IPS DF 6.9 (cell line): ENCODE measurements at regions not wholly inside any gene's neighbourhood (a gene's known extent, or its start where the extent isn't known, plus 50 kb on each side); places are given as distances from the start of the nearest gene placed in this dataset.

Source experiments
- DNase-seq: peaks from one replicate; pipeline ENCODE4 v3.0.0-alpha.2; 2013; ENCODE audit warnings: low read depth, low spot score
- H3K27ac ChIP-seq: one replicate; pipeline ENCODE4 v1.5.1; 2013; ENCODE audit warnings: low read length, control low read depth
- H3K27me3 ChIP-seq: 2 replicates; pipeline ENCODE4 v1.6.1; 2013; ENCODE audit warnings: mild to moderate bottlenecking, low read length; ENCODE audit not compliant: control insufficient read depth, insufficient read depth
- H3K36me3 ChIP-seq: 2 replicates; pipeline ENCODE4 v1.6.1; 2013; ENCODE audit warnings: low read length; ENCODE audit not compliant: control insufficient read depth, insufficient read depth
- H3K4me1 ChIP-seq: 2 replicates; pipeline ENCODE4 v1.6.1; 2013; ENCODE audit warnings: low read length; ENCODE audit not compliant: control insufficient read depth, insufficient read depth
- H3K4me3 ChIP-seq: 2 replicates; pipeline ENCODE4 v1.5.1; 2013; ENCODE audit warnings: mild to moderate bottlenecking, low read length
- H3K9me3 ChIP-seq: 2 replicates; pipeline ENCODE4 v1.6.1; 2013; ENCODE audit warnings: low read length, inconsistent platforms; ENCODE audit not compliant: control insufficient read depth, insufficient read depth
- WGBS: extraction: QIAGEN DNeasy Blood & Tissue Kit; methylation state at CpG from one replicate; pipeline ENCODE4 v1.1.7; 2013; ENCODE audit warnings: mixed read lengths, missing lambda C conversion rate; ENCODE audit not compliant: insufficient read length, insufficient coverage; 5-methylcytosine and 5-hydroxymethylcytosine counted together

DNA sequence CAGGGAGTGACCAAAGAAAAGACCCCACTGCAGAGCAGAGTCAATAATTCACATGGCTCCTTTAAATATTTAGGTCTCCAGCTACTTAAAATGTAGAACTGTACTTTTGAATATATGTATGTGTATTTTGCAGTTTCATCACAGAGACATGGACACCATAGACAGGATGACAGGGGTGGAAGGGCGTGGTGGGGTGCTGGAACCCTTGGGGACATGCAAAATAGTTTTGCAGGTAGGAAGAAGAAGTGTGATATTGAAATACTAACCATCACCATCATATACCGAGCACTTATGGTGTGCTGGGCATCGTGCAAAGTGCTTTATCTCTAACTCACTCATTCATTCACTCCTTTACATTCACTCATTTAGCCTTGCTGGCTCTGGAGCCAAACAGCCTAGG, 72.5 kb upstream of the IGSF21 start:
- no peak for DNase-seq
- H3K27me3 ChIP-seq: no peaks in the 10 kb centered on the region
- peaks cover 2% of the 10 kb centered on the region for H3K4me1 ChIP-seq
- no peak overlapping the region for H3K27ac ChIP-seq
- no peaks in the 10 kb centered on the region for H3K9me3 ChIP-seq
- no CpG with 5 or more reads among the region's 3 CpGs for WGBS
- H3K36me3 ChIP-seq: no peaks in the 10 kb centered on the region
- no peak overlapping the region for H3K4me3 ChIP-seq

GRCh38 chr1:18037651-18038050, 69.9 kb upstream of the IGSF21 start:
- Histone ChIP-seq H3K27me3 (no peaks in the 10 kb centered on the region), H3K9me3 (no peaks in the 10 kb centered on the region), H3K4me1 (no peaks in the 10 kb centered on the region), H3K27ac (no peak overlapping the region), H3K36me3 (no peaks in the 10 kb centered on the region), H3K4me3 (no peak overlapping the region)
- WGBS: no CpG with 5 or more reads among the region's 1 CpG
- DNase-seq: no peak

DNA sequence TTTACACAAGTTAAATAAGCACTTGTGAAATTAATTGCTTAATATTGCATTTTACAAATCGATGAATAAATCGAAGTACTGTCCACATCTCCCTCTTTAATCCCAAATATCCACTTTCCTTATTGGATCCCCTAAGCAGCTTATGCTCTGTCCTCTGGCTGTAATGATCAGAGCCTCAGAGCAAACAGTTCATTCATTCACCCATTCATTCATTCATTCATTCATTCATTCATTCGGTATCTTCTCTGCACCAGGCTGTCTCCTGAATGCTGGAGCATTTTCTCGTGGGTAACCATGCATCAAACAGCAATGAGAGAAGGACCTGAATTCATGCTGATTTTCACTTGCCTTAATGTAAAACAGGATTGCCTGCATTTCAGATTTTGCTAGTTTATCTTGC, 69.5 kb upstream of the IGSF21 start:
- Histone ChIP-seq H3K4me1 (no peaks in the 10 kb centered on the region), H3K9me3 (no peaks in the 10 kb centered on the region), H3K36me3 (no peaks in the 10 kb centered on the region), H3K27me3 (no peaks in the 10 kb centered on the region), H3K27ac (no peak overlapping the region), H3K4me3 (no peak overlapping the region)
- no peak for DNase-seq
- no CpG with 5 or more reads among the region's 4 CpGs for WGBS

DNA sequence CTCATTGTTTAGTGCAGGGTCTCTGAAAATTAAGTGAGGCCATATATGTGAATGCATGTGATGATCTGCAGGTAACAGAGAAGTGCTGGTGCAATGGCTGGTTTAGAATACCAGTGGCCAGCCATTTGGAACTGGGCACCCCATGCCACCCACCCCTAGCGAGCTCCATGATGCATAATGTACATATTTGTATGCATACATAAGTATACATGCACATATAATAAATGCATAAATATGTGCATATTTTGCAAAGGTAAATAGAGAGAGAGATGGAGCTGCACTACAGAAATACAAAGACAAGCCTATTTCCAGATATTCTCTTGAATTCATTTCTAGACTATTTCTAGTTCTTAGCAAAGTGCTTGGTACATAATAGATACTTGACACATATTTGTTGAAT, 68.5 kb upstream of the IGSF21 start:
- Histone ChIP-seq H3K27me3 (no peaks in the 10 kb centered on the region), H3K9me3 (no peaks in the 10 kb centered on the region), H3K4me1 (no peaks in the 10 kb centered on the region), H3K27ac (no peak overlapping the region), H3K36me3 (no peaks in the 10 kb centered on the region), H3K4me3 (no peak overlapping the region)
- WGBS: no CpG with 5 or more reads among the region's 1 CpG
- no peak for DNase-seq

- Histone ChIP-seq H3K4me1 (no peaks in the 10 kb centered on the region), H3K27ac (no peak overlapping the region), H3K9me3 (no peaks in the 10 kb centered on the region), H3K27me3 (no peaks in the 10 kb centered on the region), H3K36me3 (no peaks in the 10 kb centered on the region), H3K4me3 (no peak overlapping the region)
- no CpG with 5 or more reads among the region's 6 CpGs for WGBS
- DNase-seq: no peak
Observed at GRCh38 chr1:18041102-18041501, 66.5 kb upstream of the IGSF21 start.

DNA sequence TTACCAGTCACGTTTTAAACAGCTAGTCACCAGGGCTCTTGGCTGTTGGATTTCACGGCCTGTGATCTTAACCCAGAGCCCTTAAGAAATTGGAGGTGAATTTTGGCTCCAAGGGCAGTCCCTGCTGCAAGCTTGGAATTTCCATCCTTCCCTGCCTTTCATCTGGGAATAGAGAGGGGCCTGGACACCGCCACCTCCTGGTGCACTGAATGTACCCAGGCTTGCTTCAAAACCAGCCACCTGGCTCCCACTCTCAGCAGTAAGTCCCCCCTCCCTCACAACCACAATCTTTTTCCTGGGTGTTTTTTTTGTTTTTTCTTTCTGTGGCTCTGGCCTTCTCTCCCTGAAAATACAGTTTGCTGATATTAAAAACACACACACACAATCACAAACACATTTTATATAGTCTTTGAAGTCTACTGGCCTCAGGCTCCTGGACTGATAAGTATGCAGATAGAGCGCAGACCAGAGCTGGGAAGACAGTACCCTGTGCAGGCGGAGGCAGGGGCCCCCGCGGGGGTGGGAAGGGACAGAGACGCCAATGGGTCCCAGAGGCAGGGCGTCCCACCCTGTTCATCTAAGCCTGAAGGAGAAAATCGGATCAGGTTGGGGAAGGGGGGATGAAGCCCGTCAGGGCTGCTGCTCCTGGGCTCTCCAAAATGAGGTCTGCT, 65.8 kb upstream of the IGSF21 start:
- Histone ChIP-seq H3K9me3 (no peaks in the 10 kb centered on the region), H3K4me3 (no peak overlapping the region), H3K27ac (no peak overlapping the region), H3K4me1 (no peaks in the 10 kb centered on the region), H3K27me3 (no peaks in the 10 kb centered on the region), H3K36me3 (no peaks in the 10 kb centered on the region)
- DNase-seq: no peak
- WGBS: no CpG with 5 or more reads among the region's 11 CpGs

- no CpG with 5 or more reads among the region's 2 CpGs for WGBS
- Histone ChIP-seq H3K27me3 (no peaks in the 10 kb centered on the region), H3K4me1 (no peaks in the 10 kb centered on the region), H3K36me3 (no peaks in the 10 kb centered on the region), H3K27ac (no peak overlapping the region), H3K9me3 (no peaks in the 10 kb centered on the region), H3K4me3 (no peak overlapping the region)
- no peak for DNase-seq
Observed at GRCh38 chr1:18043871-18044270, 63.7 kb upstream of the IGSF21 start.

GRCh38 chr1:18045203-18045602, 62.4 kb upstream of the IGSF21 start:
- Histone ChIP-seq H3K9me3 (no peaks in the 10 kb centered on the region), H3K36me3 (no peaks in the 10 kb centered on the region), H3K27me3 (no peaks in the 10 kb centered on the region), H3K27ac (no peak overlapping the region), H3K4me3 (no peak overlapping the region), H3K4me1 (no peaks in the 10 kb centered on the region)
- DNase-seq: no peak
- no CpG with 5 or more reads among the region's 5 CpGs for WGBS

DNA sequence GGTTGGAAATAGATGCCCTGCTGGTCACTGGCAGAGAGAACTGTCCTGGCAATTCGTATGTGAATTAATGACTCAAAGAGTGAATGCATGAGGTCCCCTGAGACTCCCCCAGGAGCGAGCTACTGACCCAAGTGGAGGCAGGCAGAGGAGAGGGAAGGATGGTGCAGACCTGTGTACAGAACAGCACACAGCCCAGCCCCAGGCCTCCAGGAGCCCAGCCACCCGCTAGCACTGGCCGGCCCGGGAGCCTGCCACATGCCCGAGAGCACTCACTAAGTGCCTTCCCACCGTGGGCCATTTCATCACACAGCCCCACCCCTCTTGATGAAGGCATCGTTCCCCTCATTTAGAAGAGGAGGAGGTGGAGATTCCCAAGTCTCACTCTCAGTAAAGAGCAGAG, 62.0 kb upstream of the IGSF21 start:
- H3K36me3 ChIP-seq: no peaks in the 10 kb centered on the region
- H3K9me3 ChIP-seq: no peaks in the 10 kb centered on the region
- H3K27ac ChIP-seq: no peak overlapping the region
- H3K4me1 ChIP-seq: no peaks in the 10 kb centered on the region
- H3K27me3 ChIP-seq: no peaks in the 10 kb centered on the region
- no peak for DNase-seq
- WGBS: no CpG with 5 or more reads among the region's 8 CpGs
- H3K4me3 ChIP-seq: no peak overlapping the region

- H3K4me3 ChIP-seq: no peak overlapping the region
- no peaks in the 10 kb centered on the region for H3K4me1 ChIP-seq
- no peak for DNase-seq
- no peaks in the 10 kb centered on the region for H3K36me3 ChIP-seq
- no peaks in the 10 kb centered on the region for H3K27me3 ChIP-seq
- no peaks in the 10 kb centered on the region for H3K9me3 ChIP-seq
- H3K27ac ChIP-seq: no peak overlapping the region
- no CpG with 5 or more reads among the region's 3 CpGs for WGBS
Observed at GRCh38 chr1:18047122-18047521, 60.5 kb upstream of the IGSF21 start.

- no peak overlapping the region for H3K4me3 ChIP-seq
- no peak for DNase-seq
- no peaks in the 10 kb centered on the region for H3K9me3 ChIP-seq
- H3K27ac ChIP-seq: no peak overlapping the region
- no peaks in the 10 kb centered on the region for H3K36me3 ChIP-seq
- H3K27me3 ChIP-seq: no peaks in the 10 kb centered on the region
- H3K4me1 ChIP-seq: no peaks in the 10 kb centered on the region
- no CpG with 5 or more reads among the region's 1 CpG for WGBS
Observed at GRCh38 chr1:18049228-18049627, 58.4 kb upstream of the IGSF21 start.
